HFFc6 (cell line): ENCODE measurements at regions not wholly inside any gene's neighbourhood (a gene's known extent, or its start where the extent isn't known, plus 50 kb on each side); places are given as distances from the start of the nearest gene placed in this dataset.

Experiments
- DNase-seq: peaks from one replicate; pipeline ENCODE4 v3.0.0-alpha.2; 2018
- H3K27ac Mint-ChIP-seq: 2 replicates; pipeline ENCODE4 v1.8.0; 2020; ENCODE audit warnings: mild to moderate bottlenecking, mixed read lengths
- H3K27me3 Mint-ChIP-seq: 2 replicates; pipeline ENCODE4 v1.8.0; 2021; ENCODE audit warnings: mild to moderate bottlenecking, moderate library complexity, mixed read lengths; ENCODE audit not compliant: insufficient read depth
- H3K36me3 Mint-ChIP-seq: 2 replicates; pipeline ENCODE4 v1.8.0; 2021; ENCODE audit warnings: low read depth, mixed read lengths
- H3K4me1 Mint-ChIP-seq: 2 replicates; pipeline ENCODE4 v1.8.0; 2020; ENCODE audit warnings: low read depth, mixed read lengths
- H3K4me3 Mint-ChIP-seq: 2 replicates; pipeline ENCODE4 v1.8.0; 2020; ENCODE audit warnings: mild to moderate bottlenecking, moderate library complexity, mixed read lengths
- H3K9me3 Mint-ChIP-seq: 2 replicates; pipeline ENCODE4 v1.8.0; 2020; ENCODE audit warnings: mild to moderate bottlenecking, mixed read lengths
- TF ChIP-seq, protein P1 (sequence below): fragments of 200-600 bp; sonication (generic); IDR thresholded peaks from 2 replicates; pipeline ENCODE4 v1.5.0; 2021; ENCODE audit warnings: antibody characterized with exemption, mild to moderate bottlenecking

GRCh38 chr18:60038731-60039130 lies 138.9 kb downstream of the PMAIP1 start:
- Mint-ChIP-seq H3K27ac (no peak overlapping the region), H3K27me3 (no peaks in the 10 kb centered on the region), H3K4me1 (peaks cover 40% of the 10 kb centered on the region), H3K4me3 (no peak overlapping the region), H3K36me3 (no peaks in the 10 kb centered on the region), H3K9me3 (no peaks in the 10 kb centered on the region)
- no peak for DNase-seq
- TF ChIP-seq, protein P1, sequence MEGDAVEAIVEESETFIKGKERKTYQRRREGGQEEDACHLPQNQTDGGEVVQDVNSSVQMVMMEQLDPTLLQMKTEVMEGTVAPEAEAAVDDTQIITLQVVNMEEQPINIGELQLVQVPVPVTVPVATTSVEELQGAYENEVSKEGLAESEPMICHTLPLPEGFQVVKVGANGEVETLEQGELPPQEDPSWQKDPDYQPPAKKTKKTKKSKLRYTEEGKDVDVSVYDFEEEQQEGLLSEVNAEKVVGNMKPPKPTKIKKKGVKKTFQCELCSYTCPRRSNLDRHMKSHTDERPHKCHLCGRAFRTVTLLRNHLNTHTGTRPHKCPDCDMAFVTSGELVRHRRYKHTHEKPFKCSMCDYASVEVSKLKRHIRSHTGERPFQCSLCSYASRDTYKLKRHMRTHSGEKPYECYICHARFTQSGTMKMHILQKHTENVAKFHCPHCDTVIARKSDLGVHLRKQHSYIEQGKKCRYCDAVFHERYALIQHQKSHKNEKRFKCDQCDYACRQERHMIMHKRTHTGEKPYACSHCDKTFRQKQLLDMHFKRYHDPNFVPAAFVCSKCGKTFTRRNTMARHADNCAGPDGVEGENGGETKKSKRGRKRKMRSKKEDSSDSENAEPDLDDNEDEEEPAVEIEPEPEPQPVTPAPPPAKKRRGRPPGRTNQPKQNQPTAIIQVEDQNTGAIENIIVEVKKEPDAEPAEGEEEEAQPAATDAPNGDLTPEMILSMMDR = no peak

DNA sequence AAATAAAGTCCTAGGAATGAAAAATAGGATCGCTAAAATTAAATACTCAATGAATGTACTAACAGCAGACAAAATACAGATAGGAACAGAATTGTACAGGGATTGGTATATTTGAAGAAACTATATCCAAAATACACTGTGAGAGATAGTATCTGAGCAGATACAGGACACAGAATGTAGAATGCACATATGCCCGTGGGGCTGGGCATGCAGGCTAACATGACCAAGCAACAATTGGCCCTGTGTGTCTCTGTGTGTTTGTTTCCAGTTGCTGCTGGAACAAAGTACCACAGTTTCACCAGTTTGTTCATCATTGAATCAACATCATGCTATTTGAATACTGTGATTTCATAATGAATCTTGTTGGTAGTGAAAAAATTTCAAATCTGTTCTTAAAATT lies 127.6 kb downstream of the PMAIP1 start:
- H3K4me1 Mint-ChIP-seq = peaks cover 20% of the 10 kb centered on the region
- H3K36me3 Mint-ChIP-seq = no peaks in the 10 kb centered on the region
- no peaks in the 10 kb centered on the region for H3K9me3 Mint-ChIP-seq
- H3K4me3 Mint-ChIP-seq = no peak overlapping the region
- DNase-seq = no peak
- H3K27me3 Mint-ChIP-seq = no peaks in the 10 kb centered on the region
- no peak overlapping the region for H3K27ac Mint-ChIP-seq
- TF ChIP-seq, protein P1 = no peak

DNA sequence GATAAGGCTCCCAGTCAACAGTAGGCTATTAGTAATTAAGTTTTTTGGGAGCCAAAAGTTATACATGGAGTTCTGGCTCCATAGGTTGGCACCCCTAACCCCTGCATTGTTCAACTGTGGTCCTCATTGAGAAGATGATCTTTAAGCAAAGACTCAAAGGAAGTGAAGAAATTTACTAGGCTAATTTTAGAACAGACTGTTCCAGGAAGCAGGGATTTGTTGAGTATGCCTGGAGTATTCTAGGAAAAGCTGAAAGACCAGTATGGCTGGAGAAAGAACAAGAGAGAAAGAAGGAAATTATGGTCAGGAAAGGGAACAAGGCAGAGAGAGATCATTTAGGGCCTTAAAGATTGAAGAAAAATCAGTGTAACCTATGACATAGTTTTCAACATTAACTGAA lies 125.1 kb downstream of the PMAIP1 start:
- no peaks in the 10 kb centered on the region for H3K36me3 Mint-ChIP-seq
- DNase-seq = no peak
- peaks cover 45% of the 10 kb centered on the region for H3K4me1 Mint-ChIP-seq
- H3K27ac Mint-ChIP-seq = peak overlapping the region; percentile 23
- no peak overlapping the region for H3K4me3 Mint-ChIP-seq
- peaks cover 1% of the 10 kb centered on the region; the same call in 1 of the 2 replicates for H3K27me3 Mint-ChIP-seq
- TF ChIP-seq, protein P1 = no peak
- no peaks in the 10 kb centered on the region for H3K9me3 Mint-ChIP-seq

GRCh38 chr18:60024345-60024744 lies 124.5 kb downstream of the PMAIP1 start:
- H3K27ac Mint-ChIP-seq = no peak overlapping the region
- H3K27me3 Mint-ChIP-seq = peaks cover 1% of the 10 kb centered on the region; the same call in 1 of the 2 replicates
- DNase-seq = no peak
- TF ChIP-seq, protein P1 = no peak
- no peak overlapping the region for H3K4me3 Mint-ChIP-seq
- peaks cover 50% of the 10 kb centered on the region for H3K4me1 Mint-ChIP-seq
- H3K9me3 Mint-ChIP-seq = no peaks in the 10 kb centered on the region
- no peaks in the 10 kb centered on the region for H3K36me3 Mint-ChIP-seq

DNA sequence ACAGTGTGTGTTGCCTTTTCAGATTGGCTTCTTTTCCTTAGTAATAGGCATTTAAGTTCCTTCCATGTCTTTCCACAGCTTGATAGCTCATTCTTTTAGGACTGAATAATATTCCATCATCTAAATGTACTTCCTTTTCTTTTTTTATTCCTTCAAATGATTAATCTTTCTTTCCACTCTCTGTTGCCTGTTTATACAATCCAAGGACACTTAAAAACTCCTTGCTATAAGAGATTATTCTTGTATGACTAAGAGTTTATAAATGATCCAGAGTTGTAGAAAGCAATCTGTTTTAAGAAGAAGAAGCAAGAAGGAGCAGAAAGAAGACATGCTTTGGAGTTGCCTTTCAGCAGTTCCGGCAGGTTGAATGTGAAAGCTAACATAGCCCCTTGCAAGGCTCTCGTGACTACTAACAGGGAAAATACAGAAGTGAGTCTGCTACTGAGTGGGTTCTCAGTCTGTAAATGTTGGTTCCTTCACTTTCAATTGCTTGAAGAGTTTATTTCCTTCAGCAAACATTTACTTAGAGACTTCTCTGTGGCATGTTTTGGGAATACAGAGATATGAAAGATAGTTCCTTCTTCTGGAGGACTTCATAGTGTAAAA lies 123.0 kb downstream of the PMAIP1 start:
- no peak overlapping the region for H3K4me3 Mint-ChIP-seq
- H3K9me3 Mint-ChIP-seq = no peaks in the 10 kb centered on the region
- H3K36me3 Mint-ChIP-seq = no peaks in the 10 kb centered on the region
- TF ChIP-seq, protein P1 = no peak
- H3K27me3 Mint-ChIP-seq = peaks cover 1% of the 10 kb centered on the region; the same call in 1 of the 2 replicates
- DNase-seq = no peak
- peaks cover 62% of the 10 kb centered on the region for H3K4me1 Mint-ChIP-seq
- peak overlapping the region; percentile 64 for H3K27ac Mint-ChIP-seq
